Fibroblast of villous mesenchyme (primary cell): ENCODE measurements at regions not wholly inside any gene's neighbourhood (a gene's known extent, or its start where the extent isn't known, plus 50 kb on each side); places are given as distances from the start of the nearest gene placed in this dataset.

Source experiments
- DNase-seq: peaks from one replicate; pipeline ENCODE4 v3.0.0-alpha.2; 2010; ENCODE audit warnings: low read depth
- H3K4me3 ChIP-seq: 2 replicates; pipeline ENCODE4 v1.5.1; 2011; ENCODE audit warnings: low read depth, mild to moderate bottlenecking, low read length
- TF ChIP-seq, protein P1 (sequence below): IDR thresholded peaks from 2 replicates; pipeline ENCODE4 v1.5.1; 2012; ENCODE audit warnings: low read depth, mild to moderate bottlenecking, low read length; ENCODE audit not compliant: insufficient read depth

DNA sequence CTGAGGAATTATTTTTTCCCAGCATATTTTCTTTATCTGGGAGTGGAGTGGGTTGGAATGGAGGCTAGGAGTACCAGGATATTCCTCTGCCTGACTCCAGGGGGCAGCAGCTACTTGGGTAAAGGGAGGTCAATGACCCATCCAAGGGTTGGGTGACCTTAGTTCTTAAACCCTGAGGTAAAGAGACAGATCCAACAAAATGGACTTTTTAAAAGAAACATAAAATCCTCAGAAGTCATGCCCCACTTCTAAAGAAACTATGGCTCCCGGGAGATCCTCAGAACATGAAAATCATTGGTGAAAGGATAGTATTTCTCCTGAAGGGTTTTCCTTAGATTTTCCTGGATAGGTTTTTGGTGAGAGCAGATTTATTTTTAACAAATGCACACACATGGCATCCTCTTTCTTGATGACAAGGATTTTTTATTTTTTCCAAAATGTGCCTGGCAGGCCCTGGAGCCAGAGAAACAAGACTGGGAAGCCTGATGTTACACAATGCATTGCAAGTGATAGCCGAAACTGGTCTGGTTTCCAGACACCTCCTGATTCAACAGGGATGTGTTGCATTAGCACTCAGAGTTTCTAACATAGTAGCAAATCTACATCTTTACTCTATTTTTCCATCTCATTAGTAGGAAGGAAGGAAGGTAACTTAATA is 240.9 kb upstream of the BTBD3 start:
- no peak overlapping the region for H3K4me3 ChIP-seq
- TF ChIP-seq, protein P1, sequence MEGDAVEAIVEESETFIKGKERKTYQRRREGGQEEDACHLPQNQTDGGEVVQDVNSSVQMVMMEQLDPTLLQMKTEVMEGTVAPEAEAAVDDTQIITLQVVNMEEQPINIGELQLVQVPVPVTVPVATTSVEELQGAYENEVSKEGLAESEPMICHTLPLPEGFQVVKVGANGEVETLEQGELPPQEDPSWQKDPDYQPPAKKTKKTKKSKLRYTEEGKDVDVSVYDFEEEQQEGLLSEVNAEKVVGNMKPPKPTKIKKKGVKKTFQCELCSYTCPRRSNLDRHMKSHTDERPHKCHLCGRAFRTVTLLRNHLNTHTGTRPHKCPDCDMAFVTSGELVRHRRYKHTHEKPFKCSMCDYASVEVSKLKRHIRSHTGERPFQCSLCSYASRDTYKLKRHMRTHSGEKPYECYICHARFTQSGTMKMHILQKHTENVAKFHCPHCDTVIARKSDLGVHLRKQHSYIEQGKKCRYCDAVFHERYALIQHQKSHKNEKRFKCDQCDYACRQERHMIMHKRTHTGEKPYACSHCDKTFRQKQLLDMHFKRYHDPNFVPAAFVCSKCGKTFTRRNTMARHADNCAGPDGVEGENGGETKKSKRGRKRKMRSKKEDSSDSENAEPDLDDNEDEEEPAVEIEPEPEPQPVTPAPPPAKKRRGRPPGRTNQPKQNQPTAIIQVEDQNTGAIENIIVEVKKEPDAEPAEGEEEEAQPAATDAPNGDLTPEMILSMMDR: peak; percentile 94
- DNase-seq: peak; percentile 60

DNA sequence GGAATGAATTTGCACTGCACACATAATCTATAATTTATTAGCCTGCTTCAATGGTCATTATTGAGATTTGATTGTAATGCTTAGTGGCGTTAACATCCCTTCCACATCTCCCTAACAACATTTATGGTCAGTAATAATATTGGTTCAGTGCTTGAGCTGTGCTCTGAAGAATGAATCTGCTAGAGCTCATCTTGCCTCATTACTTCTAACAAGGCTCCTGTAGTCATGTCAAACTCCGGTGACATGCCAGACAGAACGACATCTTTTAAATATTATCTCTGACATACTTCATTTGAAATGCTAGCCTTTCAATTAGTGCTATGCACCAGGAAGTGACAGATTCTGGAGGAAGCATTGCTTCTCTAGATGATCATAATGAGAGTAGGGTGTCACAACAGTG is 240.3 kb upstream of the BTBD3 start:
- DNase-seq: no peak
- TF ChIP-seq, protein P1: no peak
- no peak overlapping the region for H3K4me3 ChIP-seq

DNA sequence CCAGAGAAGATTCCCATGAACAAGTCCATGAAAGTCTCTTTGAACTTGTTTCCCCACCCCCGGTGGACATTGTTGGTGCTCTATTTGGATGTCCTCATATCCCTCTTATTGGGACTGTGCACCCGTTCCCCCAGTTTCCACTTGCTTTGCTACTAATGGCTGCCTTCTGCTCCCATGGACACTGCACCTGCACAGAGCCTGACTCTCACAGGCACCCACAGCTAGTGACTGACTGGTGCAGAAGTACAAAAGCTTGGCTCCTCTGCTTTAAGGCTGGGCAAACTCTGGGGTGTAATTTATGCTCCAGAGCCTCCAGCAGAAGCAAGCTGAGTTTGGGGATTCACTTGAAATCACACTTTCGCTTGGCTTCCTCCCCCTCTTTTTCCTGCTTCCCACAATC is 239.9 kb upstream of the BTBD3 start:
- no peak overlapping the region for H3K4me3 ChIP-seq
- TF ChIP-seq, protein P1: no peak
- no peak for DNase-seq

DNA sequence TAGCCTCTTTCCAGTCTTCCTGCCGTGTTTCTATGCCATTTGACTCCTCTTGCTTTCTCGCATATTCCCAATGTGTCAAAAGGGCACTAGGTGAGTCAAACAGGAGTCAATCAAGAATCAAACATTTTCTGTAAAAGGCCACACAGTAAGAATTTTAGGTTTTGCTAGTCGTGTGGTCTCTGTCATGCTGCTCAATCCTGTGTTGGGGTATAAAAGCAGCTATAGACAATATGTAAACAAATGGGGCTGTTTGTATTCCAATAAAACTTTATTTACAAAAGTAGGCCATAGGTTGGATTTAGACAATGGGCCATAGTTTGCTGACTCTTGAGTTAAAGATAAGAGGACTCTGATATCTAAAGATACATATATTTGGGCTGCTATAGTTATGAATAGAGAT is 235.4 kb upstream of the BTBD3 start:
- no peak overlapping the region for H3K4me3 ChIP-seq
- no peak for DNase-seq
- TF ChIP-seq, protein P1: no peak

DNA sequence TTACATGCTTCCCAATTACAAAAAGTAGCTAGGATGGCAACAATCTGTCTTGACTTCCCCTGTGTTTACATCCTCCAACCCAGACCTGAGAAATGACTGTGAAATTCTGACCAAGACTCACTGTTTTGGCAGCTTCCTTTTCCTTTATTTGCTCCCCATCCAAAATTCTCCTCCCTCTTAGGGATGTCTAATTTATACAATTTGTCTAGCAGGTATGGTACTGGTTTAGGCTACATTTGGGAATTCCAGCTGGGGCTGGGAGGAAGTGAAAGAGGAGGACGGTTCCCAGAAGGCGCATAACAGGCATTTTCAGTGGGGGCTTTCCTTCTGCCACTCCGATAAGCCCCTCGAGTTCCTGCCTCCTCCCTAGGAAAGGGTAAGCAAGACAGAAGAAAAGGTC is 231.5 kb upstream of the BTBD3 start:
- no peak for DNase-seq
- H3K4me3 ChIP-seq: no peak overlapping the region
- TF ChIP-seq, protein P1: no peak

DNA sequence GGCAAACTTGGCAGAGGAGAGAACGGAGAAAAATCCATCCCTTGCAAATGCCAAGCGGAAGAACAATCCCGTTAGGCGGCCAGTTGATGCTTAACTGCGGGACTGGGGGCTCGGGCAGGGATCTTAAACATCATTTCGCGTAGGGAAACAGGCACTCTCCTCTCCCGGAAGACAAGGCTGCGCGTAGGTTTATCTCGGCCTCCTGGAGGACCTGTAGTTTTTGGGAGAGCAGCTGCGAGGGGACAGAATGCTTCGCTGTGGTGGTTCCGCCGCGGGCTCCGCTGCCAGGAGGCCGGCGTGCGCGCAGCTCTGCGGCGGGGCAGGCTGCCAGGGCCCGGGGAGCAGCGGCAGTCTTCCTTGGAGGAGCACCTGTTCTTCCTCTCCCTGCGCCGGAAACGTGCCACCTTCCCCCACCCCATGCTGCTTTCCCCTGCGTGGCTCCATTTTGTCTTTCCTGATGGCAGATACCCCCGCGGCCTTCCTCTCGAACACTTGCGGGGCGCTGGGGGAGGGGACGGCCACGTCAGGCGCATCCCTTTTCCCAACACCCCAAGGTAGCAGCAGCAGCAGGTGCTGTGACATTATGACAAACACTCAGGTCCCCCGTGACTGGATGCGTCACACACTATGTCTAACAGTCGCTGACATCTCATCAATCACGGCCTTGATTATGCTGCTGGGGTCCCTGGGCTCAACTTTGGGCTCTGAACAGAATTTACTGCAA is 230.7 kb upstream of the BTBD3 start:
- TF ChIP-seq, protein P1: no peak
- H3K4me3 ChIP-seq: peak overlapping the region; percentile 33
- DNase-seq: no peak
